ENCODE measurements at regions not wholly inside any gene's neighbourhood (a gene's known extent, or its start where the extent isn't known, plus 50 kb on each side); places are given as distances from the start of the nearest gene placed in this dataset.

DNA sequence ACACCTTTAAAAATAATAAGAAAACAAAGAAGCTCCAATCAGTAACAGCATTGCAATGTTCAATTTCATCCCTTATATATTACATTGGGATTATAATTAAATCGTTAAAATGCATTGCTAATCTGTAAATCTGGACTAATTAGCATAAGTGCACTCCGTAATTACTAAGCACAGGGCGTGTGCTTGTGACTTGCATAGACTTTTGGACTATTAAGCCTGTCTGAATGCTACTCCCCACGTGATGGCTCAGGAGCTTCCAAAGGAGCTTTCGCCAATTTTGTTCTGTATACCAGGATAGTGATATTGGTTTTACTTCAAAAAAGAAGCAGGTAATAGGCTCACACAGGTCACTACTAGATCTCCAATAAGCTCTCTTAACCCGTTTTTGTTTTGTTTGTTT is 497.1 kb downstream of the SMARCA1 start:
- no peak for DNase-seq (ENCODE audit: low read depth)
- H3K4me3 ChIP-seq (ENCODE audit: low read length), result no peak overlapping the region
- TF ChIP-seq, protein P1, sequence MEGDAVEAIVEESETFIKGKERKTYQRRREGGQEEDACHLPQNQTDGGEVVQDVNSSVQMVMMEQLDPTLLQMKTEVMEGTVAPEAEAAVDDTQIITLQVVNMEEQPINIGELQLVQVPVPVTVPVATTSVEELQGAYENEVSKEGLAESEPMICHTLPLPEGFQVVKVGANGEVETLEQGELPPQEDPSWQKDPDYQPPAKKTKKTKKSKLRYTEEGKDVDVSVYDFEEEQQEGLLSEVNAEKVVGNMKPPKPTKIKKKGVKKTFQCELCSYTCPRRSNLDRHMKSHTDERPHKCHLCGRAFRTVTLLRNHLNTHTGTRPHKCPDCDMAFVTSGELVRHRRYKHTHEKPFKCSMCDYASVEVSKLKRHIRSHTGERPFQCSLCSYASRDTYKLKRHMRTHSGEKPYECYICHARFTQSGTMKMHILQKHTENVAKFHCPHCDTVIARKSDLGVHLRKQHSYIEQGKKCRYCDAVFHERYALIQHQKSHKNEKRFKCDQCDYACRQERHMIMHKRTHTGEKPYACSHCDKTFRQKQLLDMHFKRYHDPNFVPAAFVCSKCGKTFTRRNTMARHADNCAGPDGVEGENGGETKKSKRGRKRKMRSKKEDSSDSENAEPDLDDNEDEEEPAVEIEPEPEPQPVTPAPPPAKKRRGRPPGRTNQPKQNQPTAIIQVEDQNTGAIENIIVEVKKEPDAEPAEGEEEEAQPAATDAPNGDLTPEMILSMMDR (conservative IDR thresholded peaks at IDR 0.05; ENCODE audit: low read depth, low read length), result no peak

- TF ChIP-seq, protein P1 (conservative IDR thresholded peaks at IDR 0.05; ENCODE audit: low read depth, low read length), result no peak
- DNase-seq (ENCODE audit: low read depth), result no peak
- H3K4me3 ChIP-seq (ENCODE audit: low read length), result no peak overlapping the region
Measured at GRCh38 chrX:129025376-129025775, 497.9 kb downstream of the SMARCA1 start.

DNA sequence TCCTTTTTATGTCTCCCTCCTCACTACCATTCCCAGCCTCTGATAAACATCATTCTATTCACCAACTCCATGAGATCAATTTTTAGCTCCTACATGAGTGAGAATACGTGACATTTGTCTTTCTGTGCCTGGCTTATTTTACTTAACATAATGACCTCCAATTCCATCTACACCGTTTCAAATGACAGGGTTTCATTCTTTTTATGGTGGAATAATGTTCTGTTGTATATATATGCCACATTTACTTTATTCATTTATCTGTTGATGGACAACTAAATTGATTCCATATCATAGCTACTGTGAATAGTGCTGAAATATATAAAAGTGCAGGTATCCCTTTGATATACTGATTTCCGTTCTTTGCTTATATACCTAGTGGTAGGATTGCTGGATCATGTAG is 503.9 kb downstream of the SMARCA1 start:
- DNase-seq (ENCODE audit: low read depth), result no peak
- no peak overlapping the region for H3K4me3 ChIP-seq (ENCODE audit: low read length)
- TF ChIP-seq, protein P1 (conservative IDR thresholded peaks at IDR 0.05; ENCODE audit: low read depth, low read length), result no peak

GRCh38 chrX:129015381-129015780 is 507.9 kb downstream of the SMARCA1 start:
- TF ChIP-seq, protein P1 (conservative IDR thresholded peaks at IDR 0.05; ENCODE audit: low read depth, low read length), result no peak
- no peak for DNase-seq (ENCODE audit: low read depth)

DNA sequence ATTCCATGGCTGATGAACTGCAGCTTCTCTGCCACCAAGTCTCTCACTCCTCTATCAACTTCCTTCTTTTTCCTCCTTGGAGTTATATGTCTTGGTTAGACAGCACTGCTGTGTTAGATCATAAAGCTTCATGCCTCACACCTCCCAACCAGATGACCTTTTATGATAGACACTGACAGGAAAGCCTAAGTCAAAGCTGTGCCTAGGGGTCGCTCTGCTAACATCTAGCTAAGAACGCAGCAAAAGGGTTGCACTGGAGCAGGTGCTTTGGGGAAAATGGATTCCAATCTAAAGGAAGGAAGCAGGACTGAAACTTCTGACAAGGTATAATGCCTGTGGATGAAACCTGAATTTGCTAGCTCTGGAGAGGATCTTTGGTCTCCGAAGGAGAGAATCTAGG is 509.7 kb downstream of the SMARCA1 start:
- TF ChIP-seq, protein P1 (conservative IDR thresholded peaks at IDR 0.05; ENCODE audit: low read depth, low read length), result no peak
- H3K4me3 ChIP-seq (ENCODE audit: low read length), result no peak overlapping the region
- no peak for DNase-seq (ENCODE audit: low read depth)

More at GRCh38 chrX:129015381-129015780, 507.9 kb downstream of the SMARCA1 start:
- H3K4me3 ChIP-seq (ENCODE audit: low read length), result no peak overlapping the region

- TF ChIP-seq, protein P1 (conservative IDR thresholded peaks at IDR 0.05; ENCODE audit: low read depth, low read length), result no peak
Measured at GRCh38 chrX:129007631-129008030, 515.7 kb downstream of the SMARCA1 start.

GRCh38 chrX:129006491-129006890 is 516.8 kb downstream of the SMARCA1 start:
- H3K4me3 ChIP-seq (ENCODE audit: low read length), result no peak overlapping the region
- TF ChIP-seq, protein P1 (conservative IDR thresholded peaks at IDR 0.05; ENCODE audit: low read depth, low read length), result no peak
- DNase-seq (ENCODE audit: low read depth), result no peak

More at GRCh38 chrX:129007631-129008030, 515.7 kb downstream of the SMARCA1 start:
- DNase-seq (ENCODE audit: low read depth), result no peak
- H3K4me3 ChIP-seq (ENCODE audit: low read length), result no peak overlapping the region

Data from retinal pigment epithelial cell (primary cell).